Fibroblast of lung (primary cell): ENCODE measurements at regions not wholly inside any gene's neighbourhood (a gene's known extent, or its start where the extent isn't known, plus 50 kb on each side); places are given as distances from the start of the nearest gene placed in this dataset.

Source experiments
- CTCF ChIP-seq, 2 donors: IDR thresholded peaks in 1 of 2; conservative IDR thresholded peaks in 1 of 2; 1 replicate in 1 of 2; 2 replicates in 1 of 2; pipeline ENCODE4 v1.5.1; 2011 to 2012; ENCODE audit warnings: low read length in 2 of 2, control low read depth in 1 of 2, inconsistent platforms in 1 of 2, low read depth in 1 of 2, mild to moderate bottlenecking in 1 of 2
- EZH2 ChIP-seq: IDR thresholded peaks from 2 replicates; pipeline ENCODE4 v1.5.1; 2012; ENCODE audit warnings: low read length, control low read depth, mild to moderate bottlenecking; ENCODE audit errors: missing control alignments

- TF ChIP-seq CTCF (conservative IDR thresholded peaks at IDR 0.05 in 1 of 2, IDR thresholded peaks at IDR 0.05 in 1 of 2; ENCODE audit: low read depth in 1 of 2, low read length in 2 of 2): no peak
- no peak for TF ChIP-seq EZH2
Observed at GRCh38 chr15:53224371-53224770, 434.2 kb upstream of the ONECUT1 start.
